Mononuclear cell (primary cell): ENCODE measurements at regions not wholly inside any gene's neighbourhood (a gene's known extent, or its start where the extent isn't known, plus 50 kb on each side); places are given as distances from the start of the nearest gene placed in this dataset.

Source experiments
- H3K27me3 ChIP-seq: 2 replicates; pipeline ENCODE4 v1.6.0; 2011; ENCODE audit warnings: low read length, control low read depth; ENCODE audit not compliant: insufficient read depth
- H3K4me1 ChIP-seq: 2 replicates; pipeline ENCODE4 v1.5.1; 2011; ENCODE audit warnings: mild to moderate bottlenecking, low read length, control low read depth; ENCODE audit not compliant: insufficient read depth
- H3K4me3 ChIP-seq: 2 replicates; pipeline ENCODE4 v1.5.1; 2011; ENCODE audit warnings: mild to moderate bottlenecking, low read length, moderate library complexity
- H3K9me3 ChIP-seq: 2 replicates; pipeline ENCODE4 v1.5.1; 2011; ENCODE audit warnings: low read depth, mild to moderate bottlenecking, control low read depth, low read length

DNA sequence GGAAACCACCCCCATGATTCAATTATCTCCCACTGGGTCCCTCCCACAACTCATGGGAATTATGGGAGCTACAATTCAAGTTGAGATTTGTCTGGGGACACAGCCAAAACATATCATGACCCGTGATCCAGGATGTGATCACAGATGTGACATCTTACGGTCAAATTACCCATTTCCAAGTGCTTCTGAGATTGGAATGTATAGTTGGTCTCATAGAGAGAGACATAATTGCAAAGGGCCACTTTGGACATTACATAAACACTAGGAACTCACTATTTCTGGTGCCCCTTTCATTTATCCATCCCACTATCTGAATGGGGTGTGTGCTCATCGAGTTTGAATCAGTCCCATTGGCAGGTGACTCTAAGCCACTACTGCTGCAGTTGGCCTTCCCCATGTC, 204.5 kb downstream of the PHLDA1 start:
- H3K9me3 ChIP-seq, result no peaks in the 10 kb centered on the region
- H3K27me3 ChIP-seq, result no peaks in the 10 kb centered on the region
- no peaks in the 10 kb centered on the region for H3K4me1 ChIP-seq
- H3K4me3 ChIP-seq, result no peak overlapping the region

DNA sequence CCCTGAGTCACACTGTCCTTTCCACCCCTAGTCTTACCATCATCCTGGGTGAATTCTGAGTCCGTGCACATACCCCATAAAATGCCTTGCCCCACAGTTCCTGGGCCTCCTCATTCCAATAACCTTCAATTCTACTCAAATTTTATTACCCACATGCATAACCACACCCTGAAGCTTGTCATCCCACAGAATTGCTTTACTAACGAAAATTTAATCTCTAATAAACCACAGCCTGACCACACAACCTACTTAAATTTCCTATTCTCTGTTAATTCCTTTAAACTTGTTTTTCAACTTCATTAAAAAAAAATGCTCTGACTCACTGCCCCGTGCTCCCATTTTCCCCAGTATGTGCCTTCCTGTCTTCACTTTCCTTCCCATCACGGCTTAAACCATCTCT, 205.9 kb downstream of the PHLDA1 start:
- no peak overlapping the region for H3K4me3 ChIP-seq
- no peaks in the 10 kb centered on the region for H3K9me3 ChIP-seq
- no peaks in the 10 kb centered on the region for H3K4me1 ChIP-seq
- no peaks in the 10 kb centered on the region for H3K27me3 ChIP-seq

DNA sequence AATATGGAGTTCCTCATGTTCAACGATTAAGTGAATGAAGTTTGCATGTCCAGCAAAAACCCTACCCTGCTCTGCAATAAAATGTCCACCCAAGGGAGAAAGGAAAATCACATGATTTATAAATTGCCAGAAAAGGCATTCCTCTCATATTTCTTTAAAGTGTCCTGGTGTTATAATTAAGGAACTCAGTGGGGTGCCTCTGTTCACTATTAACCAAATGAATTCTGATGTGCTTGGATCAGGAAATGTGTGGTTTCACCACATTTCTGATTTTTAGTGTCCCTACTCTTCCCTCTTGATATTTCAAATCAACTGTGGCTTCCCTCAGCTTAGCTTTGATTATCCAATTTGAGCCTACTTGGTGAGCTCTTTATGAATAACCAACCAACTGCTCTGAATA, 208.1 kb downstream of the PHLDA1 start:
- H3K4me3 ChIP-seq, result no peak overlapping the region
- H3K27me3 ChIP-seq, result no peaks in the 10 kb centered on the region
- no peaks in the 10 kb centered on the region for H3K9me3 ChIP-seq
- H3K4me1 ChIP-seq, result no peaks in the 10 kb centered on the region

DNA sequence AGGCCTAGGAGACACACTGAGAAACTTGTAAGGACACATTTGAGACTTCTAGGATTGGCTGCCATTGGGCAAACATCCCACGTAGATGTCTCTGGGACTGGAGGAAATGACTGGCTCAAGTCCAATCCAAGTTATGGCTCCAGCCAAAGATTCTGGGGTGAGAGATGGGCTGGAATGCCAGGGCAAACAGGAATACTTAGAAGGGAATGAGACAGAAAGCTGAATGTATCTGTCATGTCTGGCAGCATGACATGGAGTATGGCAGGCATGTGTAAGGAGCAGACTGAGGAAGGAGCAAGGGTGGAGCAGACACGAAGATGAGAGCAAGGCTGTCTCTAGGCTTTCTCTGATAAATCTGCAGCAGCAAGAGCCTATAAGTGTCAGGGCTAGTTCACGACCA, 209.2 kb downstream of the PHLDA1 start:
- H3K27me3 ChIP-seq, result no peaks in the 10 kb centered on the region
- H3K4me3 ChIP-seq, result no peak overlapping the region
- no peaks in the 10 kb centered on the region for H3K9me3 ChIP-seq
- H3K4me1 ChIP-seq, result no peaks in the 10 kb centered on the region

DNA sequence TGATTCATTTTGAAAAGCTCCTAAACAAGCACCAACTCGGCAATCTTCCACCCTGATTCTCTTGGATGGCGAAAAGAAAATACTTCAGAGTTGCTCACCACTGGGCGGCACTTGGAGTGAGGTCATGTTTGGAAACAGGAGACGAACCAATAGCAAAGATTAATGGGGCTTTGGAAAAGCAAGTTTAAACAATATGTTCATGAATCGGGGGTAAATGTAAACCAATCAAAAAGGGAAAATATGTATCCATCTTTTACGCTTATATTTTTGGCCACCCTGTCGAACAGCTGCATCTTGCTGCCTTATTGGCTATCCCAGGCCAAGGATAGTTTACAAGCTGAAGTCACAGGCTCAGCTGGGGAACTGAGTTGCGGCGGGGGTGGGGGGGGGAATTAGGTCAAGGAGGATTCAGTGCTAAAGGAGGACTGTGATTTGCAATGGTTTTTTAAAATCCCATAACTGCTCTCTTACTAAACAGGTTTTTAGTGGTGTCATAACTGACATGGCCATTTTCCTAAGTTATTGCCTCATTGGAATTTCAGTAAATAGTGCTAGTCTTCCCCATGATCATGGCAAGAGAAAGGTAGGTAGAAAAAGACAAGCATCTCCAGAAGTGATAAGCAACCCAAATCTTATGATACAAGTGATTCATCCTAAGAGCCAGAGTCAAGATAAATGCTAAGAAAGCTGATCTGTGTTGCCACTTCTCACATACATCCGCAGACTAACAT, 210.6 kb downstream of the PHLDA1 start:
- H3K9me3 ChIP-seq, result no peaks in the 10 kb centered on the region
- no peaks in the 10 kb centered on the region for H3K27me3 ChIP-seq
- H3K4me3 ChIP-seq, result no peak overlapping the region
- H3K4me1 ChIP-seq, result no peaks in the 10 kb centered on the region

DNA sequence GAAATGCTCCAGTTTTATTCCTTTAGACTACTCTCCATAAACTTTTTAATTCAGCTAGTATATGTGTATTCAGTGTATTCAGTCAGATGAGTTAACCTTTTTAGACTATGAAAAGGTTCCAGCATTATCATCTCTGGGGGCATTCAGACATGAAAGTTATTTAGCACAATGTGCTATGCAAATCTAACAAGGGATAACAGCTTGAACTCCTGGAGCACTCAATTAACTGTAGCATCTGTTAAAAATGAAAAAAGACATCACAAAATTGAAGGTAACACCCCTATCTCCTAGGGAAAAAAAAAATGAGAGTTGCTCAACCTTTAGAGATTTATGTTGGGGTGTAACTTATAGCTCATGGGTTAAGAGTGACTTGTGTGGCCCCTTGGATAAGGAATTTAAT, 211.5 kb downstream of the PHLDA1 start:
- Histone ChIP-seq H3K4me3 (no peak overlapping the region), H3K9me3 (no peaks in the 10 kb centered on the region), H3K4me1 (no peaks in the 10 kb centered on the region), H3K27me3 (no peaks in the 10 kb centered on the region)

DNA sequence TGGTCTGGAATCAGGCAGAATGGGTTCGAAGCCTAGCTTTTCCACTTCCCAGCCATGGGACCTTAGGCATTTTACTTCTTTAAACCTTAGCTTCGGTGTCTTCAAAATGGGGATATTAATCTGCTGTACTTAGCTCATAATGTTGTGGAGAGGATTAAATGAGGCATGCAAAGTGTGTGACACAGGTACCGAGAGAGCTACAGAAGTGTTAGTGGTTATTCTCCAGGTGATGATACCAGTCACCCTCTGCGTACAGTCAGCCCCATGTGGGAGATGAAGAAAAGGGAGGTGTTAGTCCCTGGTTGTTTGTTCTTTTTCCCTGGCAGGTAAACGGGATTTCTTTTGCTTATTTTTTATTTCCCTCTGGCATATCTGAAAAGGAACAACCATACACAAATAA, 212.1 kb downstream of the PHLDA1 start:
- Histone ChIP-seq H3K4me1 (no peaks in the 10 kb centered on the region), H3K27me3 (no peaks in the 10 kb centered on the region), H3K9me3 (no peaks in the 10 kb centered on the region), H3K4me3 (no peak overlapping the region)

DNA sequence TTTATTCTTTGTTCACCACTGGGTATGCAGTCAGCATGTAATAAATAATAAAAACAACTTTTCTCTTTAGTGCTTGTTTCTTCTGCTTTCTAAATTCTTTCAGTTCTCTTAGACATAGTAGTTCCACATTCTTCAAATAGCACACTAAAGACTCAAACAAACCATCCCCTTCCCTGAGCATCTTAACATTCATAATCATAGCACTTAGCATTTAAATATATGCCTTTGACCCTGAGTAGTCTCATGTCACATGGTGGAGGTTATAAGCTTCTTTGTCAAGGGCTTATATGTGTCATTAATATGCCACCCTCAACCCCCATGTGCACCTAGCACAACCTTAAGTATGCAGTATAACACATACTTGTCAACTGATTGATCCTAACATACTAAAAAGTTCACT, 212.7 kb downstream of the PHLDA1 start:
- H3K27me3 ChIP-seq, result no peaks in the 10 kb centered on the region
- H3K4me1 ChIP-seq, result no peaks in the 10 kb centered on the region
- no peaks in the 10 kb centered on the region for H3K9me3 ChIP-seq
- no peak overlapping the region for H3K4me3 ChIP-seq

DNA sequence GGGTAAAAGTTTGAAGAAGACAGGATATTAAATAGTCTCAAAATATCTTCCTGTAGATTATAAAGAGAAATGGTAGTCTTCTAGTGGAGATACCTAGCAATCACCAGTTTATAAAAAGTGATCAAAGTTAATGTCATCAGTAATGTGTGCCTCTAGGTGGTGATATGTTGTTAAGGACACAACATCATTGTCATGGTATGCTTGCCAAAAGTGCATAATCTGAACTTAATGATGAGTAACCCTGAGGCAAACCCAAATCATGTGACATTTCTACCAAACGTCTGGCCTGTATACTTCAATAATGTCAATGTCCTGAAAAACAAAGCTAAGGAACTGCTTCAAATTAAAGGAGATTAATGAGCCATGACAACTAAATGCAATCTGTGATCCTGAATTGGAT, 214.7 kb downstream of the PHLDA1 start:
- Histone ChIP-seq H3K27me3 (no peaks in the 10 kb centered on the region), H3K4me3 (no peak overlapping the region), H3K9me3 (no peaks in the 10 kb centered on the region), H3K4me1 (no peaks in the 10 kb centered on the region)

DNA sequence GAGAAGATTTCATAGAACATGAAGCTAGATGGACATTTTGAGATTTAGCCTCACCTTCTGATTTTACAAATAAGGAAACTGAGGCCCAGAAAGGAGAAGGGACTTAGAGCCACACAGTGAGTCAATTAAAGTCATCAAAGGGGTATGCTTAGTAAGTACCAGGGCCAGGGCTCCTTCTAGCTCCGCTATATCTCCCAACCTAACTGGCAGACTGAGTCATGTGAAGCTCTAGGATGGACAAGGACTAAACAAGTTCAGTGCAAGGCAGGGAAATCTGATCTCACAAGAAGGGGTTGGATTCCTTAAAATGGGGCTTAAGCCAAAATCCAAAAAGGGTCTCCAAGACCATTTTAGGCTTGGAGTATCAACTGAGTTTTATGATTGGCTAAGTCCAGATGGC, 215.8 kb downstream of the PHLDA1 start:
- Histone ChIP-seq H3K27me3 (no peaks in the 10 kb centered on the region), H3K4me3 (no peak overlapping the region), H3K4me1 (no peaks in the 10 kb centered on the region), H3K9me3 (no peaks in the 10 kb centered on the region)

DNA sequence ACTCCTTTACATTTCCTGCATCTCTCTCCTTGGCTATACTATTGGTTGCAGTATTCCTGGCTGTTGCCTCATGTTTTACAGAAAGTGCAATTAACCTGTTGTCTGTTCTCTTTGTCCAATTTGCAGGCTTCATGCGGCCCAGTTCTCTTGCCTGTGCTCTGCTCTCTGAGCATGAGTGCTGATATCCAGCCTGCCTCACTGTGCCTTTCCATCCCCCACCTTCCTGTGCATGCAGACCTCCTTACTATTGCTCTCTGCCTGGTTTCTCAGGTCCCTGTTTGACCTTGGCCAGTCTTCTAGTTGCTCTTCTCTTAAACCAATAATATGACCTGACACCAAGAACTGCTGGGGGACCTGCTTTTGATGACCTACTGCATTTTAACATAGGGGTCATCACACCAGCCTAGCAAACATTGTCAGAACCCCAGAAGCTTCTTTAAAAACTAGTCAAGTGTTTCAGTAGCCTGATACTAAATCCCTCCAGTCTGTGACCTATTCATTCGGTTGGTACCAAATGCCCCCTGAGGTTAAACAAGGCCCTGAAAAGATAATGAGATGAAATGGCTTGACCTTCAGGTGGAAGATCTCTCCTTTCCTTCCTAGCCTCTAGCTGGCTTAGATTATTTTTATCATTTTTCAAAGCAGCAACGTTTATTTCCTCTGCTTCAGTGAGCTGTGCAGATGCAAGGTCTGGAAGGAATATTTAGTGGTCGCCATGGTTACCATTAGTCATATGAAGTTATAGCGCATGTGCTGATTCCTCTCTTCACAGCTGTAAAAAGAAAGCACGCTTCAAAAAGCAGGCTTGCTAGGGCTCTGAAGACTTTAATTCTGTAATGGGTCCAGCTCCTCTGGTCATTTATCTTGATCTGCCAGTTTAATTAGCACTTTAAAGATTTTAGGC, 216.5 kb downstream of the PHLDA1 start:
- no peaks in the 10 kb centered on the region for H3K9me3 ChIP-seq
- H3K4me3 ChIP-seq, result no peak overlapping the region
- no peaks in the 10 kb centered on the region for H3K27me3 ChIP-seq
- H3K4me1 ChIP-seq, result no peaks in the 10 kb centered on the region

DNA sequence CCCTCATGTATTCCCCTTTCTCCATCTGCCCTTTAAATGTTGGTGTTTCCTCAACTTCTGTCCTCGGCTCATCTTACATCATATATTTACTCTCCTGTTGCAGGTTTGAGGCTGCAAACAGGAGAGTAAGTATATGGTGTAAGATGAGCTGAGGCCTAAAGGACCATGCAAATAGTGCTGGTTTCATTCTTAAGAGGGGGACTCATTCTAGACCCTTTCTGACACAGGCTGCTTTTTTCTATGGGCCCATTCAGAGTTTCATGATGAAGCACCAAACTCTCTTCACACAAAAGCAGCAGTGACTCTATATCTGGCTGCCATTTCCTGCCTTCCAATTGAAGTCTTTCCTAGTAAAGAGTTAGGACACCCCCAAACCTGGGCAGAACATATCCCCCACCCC, 218.5 kb downstream of the PHLDA1 start:
- no peaks in the 10 kb centered on the region for H3K9me3 ChIP-seq
- no peaks in the 10 kb centered on the region for H3K4me1 ChIP-seq

DNA sequence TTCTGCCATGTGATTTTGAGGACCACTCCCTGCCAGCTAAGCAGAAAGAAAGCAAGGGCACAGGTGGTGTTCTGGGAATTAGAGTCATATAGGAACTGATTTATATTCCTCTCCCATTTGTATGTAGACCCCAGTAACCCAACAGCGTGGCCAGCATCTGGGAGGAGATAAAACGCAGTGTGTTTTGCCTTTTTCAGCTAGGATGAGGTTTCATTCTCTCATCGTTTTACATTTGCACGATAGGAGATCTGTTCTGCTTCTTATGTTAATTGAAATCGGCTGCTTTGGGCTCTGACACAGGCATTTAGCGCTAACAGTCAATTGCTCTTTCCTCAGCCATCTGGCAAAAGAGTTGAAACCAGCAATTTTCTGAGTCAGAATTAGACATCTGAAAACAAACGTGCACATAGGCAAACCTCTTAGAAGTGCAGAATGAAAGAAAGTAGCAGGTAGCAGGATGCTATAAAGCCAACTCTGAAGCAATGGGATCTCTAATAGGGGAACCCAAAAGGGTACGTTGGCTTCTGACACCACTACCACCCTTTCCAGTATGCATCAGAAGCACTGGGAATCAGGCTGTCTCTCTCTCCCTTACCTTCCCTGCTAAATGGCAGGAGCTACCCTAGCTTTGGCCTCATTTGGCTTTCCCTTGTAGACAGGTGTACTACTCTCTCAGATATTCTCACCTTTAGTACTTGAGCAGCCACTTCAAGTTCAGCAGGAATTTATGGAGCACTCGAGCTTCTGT, 219.1 kb downstream of the PHLDA1 start:
- no peak overlapping the region for H3K4me3 ChIP-seq
- H3K27me3 ChIP-seq, result no peaks in the 10 kb centered on the region
- H3K4me1 ChIP-seq, result no peaks in the 10 kb centered on the region
- no peaks in the 10 kb centered on the region for H3K9me3 ChIP-seq

More for the DNA sequence above, 218.5 kb downstream of the PHLDA1 start:
- H3K4me3 ChIP-seq, result no peak overlapping the region
- no peaks in the 10 kb centered on the region for H3K27me3 ChIP-seq

DNA sequence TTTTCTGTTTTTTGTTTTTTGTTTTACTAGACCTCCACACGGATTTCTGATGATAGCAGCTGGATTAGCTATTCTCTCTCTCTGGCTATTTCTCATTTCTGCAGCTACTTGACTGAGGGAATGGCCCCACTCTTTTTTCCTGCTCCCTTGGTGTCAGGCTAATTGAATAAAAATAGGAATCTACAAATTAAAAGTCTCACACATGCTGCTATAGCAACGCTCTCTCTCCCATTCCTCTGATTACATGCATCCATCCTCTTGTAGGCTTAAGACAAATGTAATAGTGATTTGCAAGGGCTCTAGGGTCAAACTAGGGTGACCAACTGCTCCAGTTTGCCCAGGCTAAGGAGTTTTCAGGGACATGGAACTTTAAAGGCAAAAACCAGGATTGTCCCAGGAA, 221.8 kb downstream of the PHLDA1 start:
- no peaks in the 10 kb centered on the region for H3K9me3 ChIP-seq
- H3K27me3 ChIP-seq, result no peaks in the 10 kb centered on the region
- H3K4me3 ChIP-seq, result no peak overlapping the region
- H3K4me1 ChIP-seq, result no peaks in the 10 kb centered on the region

DNA sequence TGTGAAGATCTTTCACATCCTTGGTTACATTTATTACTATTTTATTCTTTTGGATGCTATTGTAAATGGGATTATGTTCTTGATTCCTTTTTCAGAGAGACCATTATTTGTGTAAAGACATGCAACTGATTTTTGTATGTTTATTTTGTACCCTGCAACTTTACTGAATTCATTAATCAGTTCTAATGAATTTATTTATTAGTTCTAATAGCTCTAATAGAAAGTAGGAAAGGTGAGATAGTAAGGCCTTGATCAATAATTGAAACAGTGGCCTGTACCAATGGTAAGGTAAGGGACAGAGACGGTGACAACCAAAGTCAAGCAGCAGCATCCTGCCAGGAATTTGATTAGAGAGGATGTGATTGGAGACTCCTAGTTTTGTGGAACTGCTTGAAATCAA, 224.1 kb downstream of the PHLDA1 start:
- H3K9me3 ChIP-seq, result no peaks in the 10 kb centered on the region
- no peak overlapping the region for H3K4me3 ChIP-seq
- no peaks in the 10 kb centered on the region for H3K27me3 ChIP-seq
- H3K4me1 ChIP-seq, result no peaks in the 10 kb centered on the region
